ENCODE measurements at regions not wholly inside any gene's neighbourhood (a gene's known extent, or its start where the extent isn't known, plus 50 kb on each side); places are given as distances from the start of the nearest gene placed in this dataset.

- POLR2A ChIA-PET: no interaction called here
- CTCF ChIA-PET: no interaction called here
- DNase-seq (ENCODE audit: low read depth, low spot score): no peak
- TF ChIP-seq CTCF (IDR thresholded peaks at IDR 0.05; ENCODE audit: insufficient read depth, low read length, missing control alignments): no peak
- no peak overlapping the region for H3K4me3 ChIP-seq (ENCODE audit: low read depth, low read length)
These were observed 1911.9 kb upstream of the PCDH20 start for GRCh38 chr13:63327584-63327983.

DNA sequence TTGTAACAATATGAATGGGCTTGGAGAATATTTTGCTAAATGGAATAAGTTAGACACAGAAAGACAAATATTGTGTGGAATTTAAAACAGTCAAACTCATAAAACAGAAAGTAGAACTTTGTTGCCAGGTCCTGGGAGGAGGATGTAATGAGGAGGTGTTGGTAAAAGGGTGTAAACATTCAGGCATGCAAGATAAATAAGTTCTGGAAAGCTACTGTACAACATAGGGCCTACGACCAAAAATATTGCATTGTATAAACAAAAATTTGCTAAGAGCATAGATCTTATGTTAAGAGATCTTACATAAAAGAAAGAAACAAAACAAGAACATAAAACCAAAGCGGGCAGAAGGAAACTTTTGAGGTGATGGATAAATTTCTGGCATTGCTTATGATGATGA is 1907.8 kb upstream of the PCDH20 start:
- CTCF ChIA-PET: no interaction called here
- DNase-seq (ENCODE audit: low read depth, low spot score): no peak
- TF ChIP-seq CTCF (IDR thresholded peaks at IDR 0.05; ENCODE audit: insufficient read depth, low read length, missing control alignments): no peak
- POLR2A ChIA-PET: no interaction called here
- H3K4me3 ChIP-seq (ENCODE audit: low read depth, low read length): no peak overlapping the region

- ChIA-PET CTCF (no interaction called here), POLR2A (no interaction called here)
- TF ChIP-seq CTCF (IDR thresholded peaks at IDR 0.05; ENCODE audit: insufficient read depth, low read length, missing control alignments): no peak
- no peak overlapping the region for H3K4me3 ChIP-seq (ENCODE audit: low read depth, low read length)
- DNase-seq (ENCODE audit: low read depth, low spot score): no peak
These were observed 1895.9 kb upstream of the PCDH20 start for GRCh38 chr13:63311587-63311986.

DNA sequence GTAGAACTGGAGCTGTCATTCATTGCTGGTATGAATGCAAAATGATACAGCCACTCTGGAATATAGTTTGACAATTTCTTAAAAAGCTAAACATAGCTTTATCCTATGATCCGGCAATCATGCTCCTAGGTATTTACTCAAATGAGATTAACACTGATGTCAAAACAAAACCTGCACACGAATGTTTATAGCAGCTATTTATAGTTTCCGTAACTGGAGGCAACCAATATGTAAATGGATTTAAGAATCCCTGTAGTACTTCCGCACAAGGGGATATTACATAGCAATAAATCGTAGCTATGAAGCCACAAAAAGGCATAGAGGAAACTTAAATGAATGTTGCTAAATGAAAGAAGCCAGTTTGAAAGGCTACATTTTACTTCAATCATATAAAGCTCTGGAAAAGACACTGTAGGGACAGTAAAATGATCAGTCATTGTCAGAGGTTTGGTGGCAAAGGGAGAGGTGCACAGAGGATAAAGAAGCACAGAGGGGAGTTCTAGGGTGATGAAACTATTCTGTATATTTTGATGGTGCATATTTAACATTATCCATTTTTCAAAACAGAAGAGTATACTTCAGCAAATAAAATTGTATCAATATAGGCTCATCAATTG is 1893.0 kb upstream of the PCDH20 start:
- H3K4me3 ChIP-seq (ENCODE audit: low read depth, low read length): no peak overlapping the region
- POLR2A ChIA-PET: no interaction called here
- TF ChIP-seq CTCF (IDR thresholded peaks at IDR 0.05; ENCODE audit: insufficient read depth, low read length, missing control alignments): no peak
- CTCF ChIA-PET: no interaction called here
- DNase-seq (ENCODE audit: low read depth, low spot score): no peak

DNA sequence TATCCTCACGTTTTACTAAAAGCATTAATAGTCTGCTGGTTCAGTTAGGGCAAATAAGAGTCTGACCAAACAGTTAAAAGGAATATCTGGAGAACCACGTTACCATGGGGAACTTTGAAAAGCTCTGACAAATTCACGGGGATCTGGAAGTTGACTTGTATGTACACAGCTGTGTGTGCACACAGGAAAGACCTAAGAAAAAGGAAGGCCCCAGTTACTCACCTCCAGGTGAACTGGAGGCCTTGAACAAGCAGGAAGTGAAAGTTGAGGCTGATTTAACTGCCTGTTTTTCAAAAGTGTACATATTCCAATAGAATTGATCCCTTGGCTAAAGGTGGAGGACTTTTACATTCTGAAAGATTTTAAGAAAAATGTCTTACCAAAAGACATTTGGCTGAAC is 1891.6 kb upstream of the PCDH20 start:
- DNase-seq (ENCODE audit: low read depth, low spot score): no peak
- CTCF ChIA-PET: no interaction called here

GRCh38 chr13:63305641-63306133 is 1890.0 kb upstream of the PCDH20 start:
- no peak for TF ChIP-seq CTCF (IDR thresholded peaks at IDR 0.05; ENCODE audit: insufficient read depth, low read length, missing control alignments)
- H3K4me3 ChIP-seq (ENCODE audit: low read depth, low read length): no peak overlapping the region
- POLR2A ChIA-PET: no interaction called here
- no peak for DNase-seq (ENCODE audit: low read depth, low spot score)
- CTCF ChIA-PET: no interaction called here

More for the DNA sequence above, 1891.6 kb upstream of the PCDH20 start:
- H3K4me3 ChIP-seq (ENCODE audit: low read depth, low read length): no peak overlapping the region
- no peak for TF ChIP-seq CTCF (IDR thresholded peaks at IDR 0.05; ENCODE audit: insufficient read depth, low read length, missing control alignments)
- POLR2A ChIA-PET: no interaction called here
